GM19438 (cell line): ENCODE measurements at regions not wholly inside any gene's neighbourhood (a gene's known extent, or its start where the extent isn't known, plus 50 kb on each side); places are given as distances from the start of the nearest gene placed in this dataset.

Experiments used
- ATAC-seq: cut with Tn5 transposase; IDR thresholded peaks from one replicate; pipeline ENCODE4 v1.9.1; 2021; ENCODE audit warnings: low read depth; ENCODE audit not compliant: unreplicated experiment

- ATAC-seq: no peak
Observed at GRCh38 chr9:87275047-87275725, 222.5 kb upstream of the DAPK1 start.

- ATAC-seq: no peak
Observed at GRCh38 chr9:87276327-87276841, 221.3 kb upstream of the DAPK1 start.

GRCh38 chr9:87276851-87277261 is 220.8 kb upstream of the DAPK1 start:
- no peak for ATAC-seq

- no peak for ATAC-seq
Observed at GRCh38 chr9:87277346-87277745, 220.3 kb upstream of the DAPK1 start.

DNA sequence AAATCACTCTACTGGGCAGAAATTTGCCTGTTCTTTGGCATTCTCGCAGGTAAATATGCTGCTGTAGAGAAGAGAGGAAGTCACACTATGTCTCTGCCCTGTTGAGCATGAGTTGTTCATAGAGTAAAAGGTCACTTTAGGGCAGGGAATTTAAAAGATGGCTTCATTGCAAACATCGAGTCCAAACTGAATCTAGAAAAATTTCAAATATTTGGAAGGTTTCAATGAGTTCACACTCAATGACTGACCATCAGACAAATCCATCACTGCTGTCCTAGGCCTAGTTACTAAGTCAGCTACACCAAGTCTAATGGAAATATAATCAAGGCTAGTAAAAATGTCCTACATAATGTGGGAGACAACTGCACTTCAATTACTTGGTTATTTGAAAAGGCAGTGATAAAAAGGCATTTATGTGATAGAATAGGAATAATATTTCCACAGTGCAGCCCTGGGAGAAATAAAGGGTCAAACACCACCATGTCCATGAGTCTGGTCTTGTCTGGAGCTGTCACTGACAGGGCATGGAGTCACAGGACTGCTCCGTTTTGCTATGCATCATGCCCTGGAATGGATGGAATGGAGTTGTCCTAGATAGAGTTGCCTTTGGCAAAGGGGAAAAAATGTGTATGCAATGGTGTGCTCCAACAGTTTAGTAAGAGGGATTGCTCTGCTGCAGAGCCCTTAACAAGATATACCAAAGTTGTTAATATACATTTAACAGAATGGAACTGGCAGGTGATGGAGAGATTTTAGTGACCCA is 218.5 kb upstream of the DAPK1 start:
- no peak for ATAC-seq

GRCh38 chr9:87280421-87280820 is 217.2 kb upstream of the DAPK1 start:
- no peak for ATAC-seq

GRCh38 chr9:87282538-87282937 is 215.1 kb upstream of the DAPK1 start:
- ATAC-seq: no peak

GRCh38 chr9:87283585-87283984 is 214.1 kb upstream of the DAPK1 start:
- ATAC-seq: no peak

GRCh38 chr9:87285183-87285850 is 212.3 kb upstream of the DAPK1 start:
- ATAC-seq: no peak

DNA sequence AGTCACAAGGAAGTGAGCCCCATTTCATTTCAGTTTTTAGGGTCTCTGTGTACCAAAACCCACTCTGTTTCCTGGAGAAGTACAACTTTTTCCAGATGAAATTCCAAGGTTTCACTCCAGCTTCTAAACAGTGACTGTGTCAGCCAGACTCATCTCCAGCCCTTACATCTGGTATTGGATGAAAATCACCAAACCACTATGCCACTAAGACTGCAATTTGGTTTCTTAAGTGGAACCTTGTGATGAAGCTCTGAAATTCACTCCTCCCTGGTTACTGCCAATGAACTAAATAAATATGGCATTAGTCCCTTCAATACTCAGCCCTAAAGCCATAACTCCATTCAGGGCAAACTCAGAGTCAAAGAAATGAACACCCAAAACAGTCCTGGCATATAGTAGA is 211.2 kb upstream of the DAPK1 start:
- ATAC-seq: no peak

DNA sequence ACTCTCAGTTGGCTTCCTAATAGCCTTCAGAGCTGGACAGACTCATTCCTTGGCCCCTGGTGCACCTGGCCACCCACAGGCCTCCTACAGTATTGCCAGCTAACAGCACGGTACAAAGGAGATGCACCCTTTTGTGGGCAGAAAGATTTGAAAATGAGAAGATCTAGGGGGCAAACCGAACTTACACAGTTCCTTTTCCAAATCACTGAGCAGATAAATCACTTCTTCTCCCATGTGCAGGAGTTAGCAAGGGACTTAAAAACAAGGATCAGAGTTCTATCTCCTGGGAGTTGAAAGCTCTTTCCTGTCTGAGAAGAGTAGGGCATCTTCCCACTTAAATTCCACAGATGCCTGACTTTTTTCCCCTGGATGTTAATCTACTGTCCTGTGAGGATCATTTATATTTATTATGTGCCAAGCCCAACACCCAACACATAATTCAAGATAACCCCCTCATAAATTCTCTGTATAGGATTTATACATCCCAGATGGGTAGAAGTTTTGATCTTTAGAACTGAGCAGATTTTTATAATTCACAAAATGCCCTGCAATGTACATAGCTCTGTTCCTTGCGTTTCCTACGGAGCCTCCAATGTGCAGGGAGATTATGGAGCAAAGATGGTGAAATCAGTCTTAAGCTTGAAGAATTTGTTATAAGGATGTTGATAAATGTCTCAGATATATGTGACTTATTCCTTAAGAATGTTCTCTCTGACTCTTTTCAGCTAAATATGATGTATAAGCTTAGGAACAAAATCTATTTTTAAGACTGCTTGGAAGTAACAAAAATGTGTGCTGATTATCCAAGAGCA is 207.2 kb upstream of the DAPK1 start:
- ATAC-seq: no peak

GRCh38 chr9:87292449-87293191 is 205.0 kb upstream of the DAPK1 start:
- no peak for ATAC-seq

DNA sequence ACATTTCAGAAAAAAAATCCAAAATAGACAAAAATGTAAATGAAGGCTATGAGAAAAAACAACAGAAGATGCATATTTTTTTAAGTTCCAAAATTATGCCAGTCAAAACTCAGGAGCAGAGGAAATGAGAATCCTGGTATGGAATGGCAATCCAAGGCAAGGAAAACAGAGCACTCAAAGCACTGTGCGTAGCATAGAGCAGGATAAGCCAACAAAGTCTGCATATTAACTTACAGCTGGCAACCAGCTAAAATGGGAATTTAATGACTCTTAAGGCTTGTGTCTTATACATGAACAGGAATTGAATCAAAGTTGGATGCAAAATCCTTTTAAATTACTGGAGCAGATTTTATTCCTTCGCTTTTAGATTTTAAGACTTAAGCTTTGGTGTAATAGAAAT is 203.5 kb upstream of the DAPK1 start:
- ATAC-seq: no peak

- ATAC-seq: no peak
Observed at GRCh38 chr9:87300915-87301314, 196.8 kb upstream of the DAPK1 start.

- no peak for ATAC-seq
Observed at GRCh38 chr9:87301371-87301770, 196.3 kb upstream of the DAPK1 start.

DNA sequence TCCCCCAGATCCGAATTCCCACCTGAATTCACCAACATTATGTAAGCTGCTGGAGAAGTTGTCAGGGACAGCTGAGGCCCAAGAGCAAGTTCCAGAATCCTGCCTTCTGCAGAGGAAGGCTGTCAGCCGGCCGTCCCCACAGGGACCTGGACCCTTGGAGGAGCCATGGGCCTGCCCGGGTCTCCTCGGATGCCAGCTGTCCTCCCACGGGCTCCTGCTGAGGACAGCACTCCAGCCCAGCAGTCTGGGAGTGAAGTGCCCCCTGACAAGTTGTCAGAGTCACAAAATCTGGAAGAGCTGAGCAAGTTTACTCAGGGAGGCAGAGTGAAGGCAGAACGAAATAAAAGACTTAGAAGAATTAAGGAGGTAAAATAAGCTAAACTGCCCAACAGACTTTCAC is 192.5 kb upstream of the DAPK1 start:
- ATAC-seq: no peak

DNA sequence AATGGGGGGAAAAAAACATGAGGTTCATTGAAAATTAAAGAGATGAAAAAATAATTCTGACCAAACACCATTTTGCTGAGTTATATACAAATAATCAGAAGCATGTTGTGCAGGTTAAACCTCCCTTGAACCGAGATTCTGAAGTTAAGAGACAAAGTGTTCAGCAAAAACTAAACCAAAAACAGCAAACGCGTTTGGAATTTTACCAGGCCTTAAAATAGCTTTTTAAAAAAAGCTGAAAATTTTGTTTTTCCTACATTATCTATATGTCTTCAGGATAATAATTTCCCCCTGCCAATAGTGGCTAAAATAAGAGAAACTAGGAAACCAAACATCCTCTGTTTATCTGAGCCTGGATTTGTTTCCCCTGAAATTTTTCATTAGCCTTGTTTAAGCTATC is 191.7 kb upstream of the DAPK1 start:
- no peak for ATAC-seq

DNA sequence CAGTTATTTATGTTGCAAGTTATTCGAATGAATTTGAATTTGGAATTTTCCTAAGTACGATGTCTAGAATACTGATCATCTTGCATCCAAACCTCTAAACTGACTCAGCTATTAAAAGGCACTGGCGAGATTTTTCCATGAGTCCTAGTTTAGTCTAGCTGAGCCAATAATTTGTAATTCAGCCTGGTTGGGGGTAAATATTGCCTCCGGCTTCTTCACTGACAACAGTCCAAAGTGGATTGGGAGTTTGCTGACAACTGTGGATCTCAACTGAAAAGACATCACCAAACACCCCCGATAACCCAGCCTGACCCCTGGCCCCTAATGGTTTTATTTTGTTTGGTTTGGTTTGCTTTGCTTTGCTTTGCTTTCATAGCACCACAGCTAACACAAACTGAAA is 189.8 kb upstream of the DAPK1 start:
- ATAC-seq: no peak

- ATAC-seq: no peak
Observed at GRCh38 chr9:87309236-87309635, 188.4 kb upstream of the DAPK1 start.
